Endothelial cell of umbilical vein (primary cell): ENCODE measurements at regions not wholly inside any gene's neighbourhood (a gene's known extent, or its start where the extent isn't known, plus 50 kb on each side); places are given as distances from the start of the nearest gene placed in this dataset.

ENCODE experiments used
- BruUV-seq: library from RNA; stranded (reverse); fragments of 400-500 nt; replicated peaks from 2 replicates; lab custom pipeline; 2021; lab: Mats Ljungman, UMichigan
- CTCF ChIA-PET: fragments of 300-600, 350-600 bp; sonication (Branson Sonifier 250); formaldehyde crosslinking; loops from one replicate; lab custom pipeline; 2021; ENCODE audit warnings: antibody characterized with exemption, inconsistent platforms; lab: Charles Lee
- POLR2A ChIA-PET: fragments of 300-600, 350-600 bp; sonication (Branson Sonifier 250); formaldehyde crosslinking; loops from one replicate; lab custom pipeline; 2021; ENCODE audit warnings: antibody characterized with exemption, inconsistent platforms; lab: Charles Lee
- DNase-seq: peaks from one replicate; pipeline ENCODE4 v3.0.0-alpha.2; 2011; ENCODE audit warnings: low read depth, low spot score
- FAIRE-seq: peaks from 2 replicates; lab custom pipeline; 2011; peaks lifted over from hg19 to GRCh38; lab: Jason Lieb, UNC
- H2AFZ ChIP-seq: 2 replicates; pipeline ENCODE4 v1.6.0; 2012; ENCODE audit warnings: low read depth, low read length, control low read depth, inconsistent platforms
- H3K27ac ChIP-seq: 2 replicates; pipeline ENCODE4 v1.5.1; 2011; ENCODE audit warnings: low read depth, mild to moderate bottlenecking, control low read depth, low read length, moderate library complexity; ENCODE audit not compliant: insufficient read depth
- H3K27me3 ChIP-seq, 2 experiments: 2 replicates each; pipeline versions ENCODE4 v1.6.0 to v1.6.1; 2011; ENCODE audit warnings: low read length in 2 of 2, mixed read lengths in 1 of 2; ENCODE audit not compliant: control insufficient read depth in 2 of 2, insufficient read depth in 2 of 2
- H3K36me3 ChIP-seq, 2 experiments: 2 replicates in 1 of 2; 3 replicates in 1 of 2; pipeline ENCODE4 v1.5.1; 2011; ENCODE audit warnings: low read length in 2 of 2, mild to moderate bottlenecking in 1 of 2, moderate library complexity in 1 of 2; ENCODE audit not compliant: control insufficient read depth in 2 of 2, insufficient read depth in 2 of 2; ENCODE audit errors: extremely low read depth in 1 of 2
- H3K4me1 ChIP-seq: 3 replicates; pipeline ENCODE4 v1.5.1; 2011; ENCODE audit warnings: mild to moderate bottlenecking, low read length; ENCODE audit not compliant: control insufficient read depth, insufficient read depth; ENCODE audit errors: extremely low read depth
- H3K4me2 ChIP-seq: 2 replicates; pipeline ENCODE4 v1.6.1; 2011; ENCODE audit warnings: low read length, control low read depth, mixed read lengths; ENCODE audit not compliant: insufficient read depth
- H3K4me3 ChIP-seq, 3 experiments: fragments of 200-600 bp in 1 of 3; sonication (generic), shearing (Covaris generic) in 1 of 3; replicated peaks in 1 of 3; 2 replicates each; pipeline ENCODE4 v1.5.1; 2011 to 2016; ENCODE audit warnings: control low read depth in 3 of 3, low read length in 3 of 3, mild to moderate bottlenecking in 2 of 3, inconsistent platforms in 1 of 3, low read depth in 1 of 3, moderate library complexity in 1 of 3; ENCODE audit not compliant: insufficient read depth in 1 of 3
- H3K79me2 ChIP-seq: 2 replicates; pipeline ENCODE4 v1.6.0; 2012; ENCODE audit warnings: low read length, inconsistent platforms; ENCODE audit not compliant: control insufficient read depth, insufficient read depth
- H3K9ac ChIP-seq: replicated peaks from 2 replicates; pipeline ENCODE3; 2011; ENCODE audit warnings: low read length, control low read depth; ENCODE audit not compliant: insufficient read depth; ENCODE audit errors: extremely low read depth
- H3K9me1 ChIP-seq: replicated peaks from 3 replicates; pipeline ENCODE4 v1.6.0; 2011; ENCODE audit warnings: mild to moderate bottlenecking, low read length; ENCODE audit not compliant: control insufficient read depth, insufficient read depth; ENCODE audit errors: extremely low read depth
- H3K9me3 ChIP-seq: replicated peaks from 2 replicates; pipeline ENCODE4 v1.5.1; 2012; ENCODE audit warnings: low read length, inconsistent platforms; ENCODE audit not compliant: control insufficient read depth, insufficient read depth
- H4K20me1 ChIP-seq: replicated peaks from 2 replicates; pipeline ENCODE3; 2011; ENCODE audit warnings: mild to moderate bottlenecking, low read length; ENCODE audit not compliant: control insufficient read depth, insufficient read depth; ENCODE audit errors: extremely low read depth
- EZH2 ChIP-seq: IDR thresholded peaks from 2 replicates; pipeline ENCODE4 v1.6.1; 2012; ENCODE audit warnings: borderline replicate concordance, low read depth, mild to moderate bottlenecking, moderate library complexity, low read length, inconsistent platforms; ENCODE audit not compliant: severe bottlenecking
- FOS ChIP-seq: IDR thresholded peaks from 2 replicates; pipeline ENCODE4 v1.6.1; 2011; ENCODE audit warnings: mild to moderate bottlenecking, low read length, moderate library complexity, borderline replicate concordance; ENCODE audit not compliant: insufficient read depth
- GATA2 ChIP-seq: IDR thresholded peaks from 2 replicates; pipeline ENCODE4 v1.7.0; 2011; ENCODE audit warnings: low read depth, mild to moderate bottlenecking, moderate library complexity, mixed read lengths, low read length; ENCODE audit not compliant: insufficient read length, insufficient read depth
- JUN ChIP-seq: IDR thresholded peaks from 2 replicates; pipeline ENCODE4 v1.6.1; 2011; ENCODE audit warnings: borderline replicate concordance, low read depth; ENCODE audit not compliant: insufficient read length, insufficient read depth
- MYC ChIP-seq: IDR thresholded peaks from one replicate; pipeline ENCODE4 v1.6.1; 2011; ENCODE audit warnings: mild to moderate bottlenecking, low read depth, low read length
- POLR2A ChIP-seq: IDR thresholded peaks from 2 replicates; pipeline ENCODE4 v1.6.1; 2012; ENCODE audit warnings: low read depth, mild to moderate bottlenecking, control low read depth, low read length
- POLR2AphosphoS5 ChIP-seq: IDR thresholded peaks from 2 replicates; pipeline ENCODE4 v1.6.1; 2012; ENCODE audit warnings: low read depth, mild to moderate bottlenecking, control low read depth, low read length, moderate library complexity; ENCODE audit not compliant: insufficient read depth
- dilution Hi-C: fragments of 300-500 bp; cut with MboI; formaldehyde crosslinking; loops from one replicate; pipeline ENCODE4 v1.15.0; 2019; ENCODE audit warnings: low sequenced_read_pairs; ENCODE audit not compliant: extremely low pct_ligation_motif_present
- intact Hi-C: fragments of 100-400 bp; cut with micrococcal nuclease; formaldehyde crosslinking; loops from one replicate; pipeline ENCODE4 v1.10.0; 2022
- TF ChIP-seq, protein P1 (sequence below): IDR thresholded peaks from 2 replicates; pipeline ENCODE4 v1.6.1; 2011; ENCODE audit not compliant: insufficient read depth, insufficient read length
- TF ChIP-seq, protein P2 (sequence below), 2 donors: IDR thresholded peaks; 1 replicate in 1 of 2; 2 replicates in 1 of 2; pipeline ENCODE4 v1.5.1; 2011; ENCODE audit warnings: low read length in 2 of 2, mild to moderate bottlenecking in 2 of 2, moderate library complexity in 2 of 2, control low read depth in 1 of 2, inconsistent platforms in 1 of 2, low read depth in 1 of 2; ENCODE audit not compliant: insufficient read depth in 1 of 2; ENCODE audit errors: extremely low read depth in 1 of 2

GRCh38 chr14:49460662-49461061 lies 125.5 kb downstream of the RPS29 start:
- H3K9me1 ChIP-seq: no peaks in the 10 kb centered on the region
- no peak overlapping the region for H3K4me2 ChIP-seq
- no peak overlapping the region for H3K9ac ChIP-seq
- no peak for TF ChIP-seq FOS
- TF ChIP-seq MYC: no peak
- TF ChIP-seq POLR2A: no peak
- TF ChIP-seq, protein P1, sequence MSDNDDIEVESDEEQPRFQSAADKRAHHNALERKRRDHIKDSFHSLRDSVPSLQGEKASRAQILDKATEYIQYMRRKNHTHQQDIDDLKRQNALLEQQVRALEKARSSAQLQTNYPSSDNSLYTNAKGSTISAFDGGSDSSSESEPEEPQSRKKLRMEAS: no peak
- TF ChIP-seq GATA2: no peak
- no peak for TF ChIP-seq EZH2
- TF ChIP-seq POLR2AphosphoS5: no peak
- TF ChIP-seq, protein P2, sequence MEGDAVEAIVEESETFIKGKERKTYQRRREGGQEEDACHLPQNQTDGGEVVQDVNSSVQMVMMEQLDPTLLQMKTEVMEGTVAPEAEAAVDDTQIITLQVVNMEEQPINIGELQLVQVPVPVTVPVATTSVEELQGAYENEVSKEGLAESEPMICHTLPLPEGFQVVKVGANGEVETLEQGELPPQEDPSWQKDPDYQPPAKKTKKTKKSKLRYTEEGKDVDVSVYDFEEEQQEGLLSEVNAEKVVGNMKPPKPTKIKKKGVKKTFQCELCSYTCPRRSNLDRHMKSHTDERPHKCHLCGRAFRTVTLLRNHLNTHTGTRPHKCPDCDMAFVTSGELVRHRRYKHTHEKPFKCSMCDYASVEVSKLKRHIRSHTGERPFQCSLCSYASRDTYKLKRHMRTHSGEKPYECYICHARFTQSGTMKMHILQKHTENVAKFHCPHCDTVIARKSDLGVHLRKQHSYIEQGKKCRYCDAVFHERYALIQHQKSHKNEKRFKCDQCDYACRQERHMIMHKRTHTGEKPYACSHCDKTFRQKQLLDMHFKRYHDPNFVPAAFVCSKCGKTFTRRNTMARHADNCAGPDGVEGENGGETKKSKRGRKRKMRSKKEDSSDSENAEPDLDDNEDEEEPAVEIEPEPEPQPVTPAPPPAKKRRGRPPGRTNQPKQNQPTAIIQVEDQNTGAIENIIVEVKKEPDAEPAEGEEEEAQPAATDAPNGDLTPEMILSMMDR (IDR thresholded peaks at IDR 0.05; ENCODE audit: extremely low read depth in 1 of 2, insufficient read depth in 1 of 2, low read depth in 1 of 2, low read length in 2 of 2): no peak
- TF ChIP-seq JUN: no peak
- BruUV-seq: no TSS peak
- H3K9me3 ChIP-seq: no peaks in the 10 kb centered on the region
- H3K4me1 ChIP-seq: no peaks in the 10 kb centered on the region
- DNase-seq (no peak), FAIRE-seq (no peak)
- H3K4me3 ChIP-seq: no peak overlapping the region
- CTCF ChIA-PET: interaction anchor here (1.3 to 3.9 kb wide), 11 partner anchors 13 to 369 kb away, joined by 3 to 154 read pairs (median 19); partner anchors contain the start of gene RPS29
- dilution Hi-C loops: no loop called here
- no peaks in the 10 kb centered on the region for H3K36me3 ChIP-seq
- no peaks in the 10 kb centered on the region for H4K20me1 ChIP-seq
- POLR2A ChIA-PET: no interaction called here
- intact Hi-C loops: loop anchor here (1.0 to 5.0 kb wide), 2 partner anchors 91 to 172 kb away; no protein-coding TSS in a partner anchor
- H3K27ac ChIP-seq: no peak overlapping the region
- peaks cover 5 to 15% of the 10 kb centered on the region in 2 experiments for H3K27me3 ChIP-seq
- H2AFZ ChIP-seq: no peak overlapping the region
- no peaks in the 10 kb centered on the region for H3K79me2 ChIP-seq
